GOT3 (cell line): ENCODE measurements at regions not wholly inside any gene's neighbourhood (a gene's known extent, or its start where the extent isn't known, plus 50 kb on each side); places are given as distances from the start of the nearest gene placed in this dataset.

ENCODE experiments used
- DNase-seq: peaks from one replicate; lab custom pipeline; 2025; ENCODE audit warnings: mixed read lengths; lab: John Stamatoyannopoulos, UW

GRCh38 chr12:91922139-91922538, 223.5 kb downstream of the BTG1 start:
- DNase-seq, result no peak

DNA sequence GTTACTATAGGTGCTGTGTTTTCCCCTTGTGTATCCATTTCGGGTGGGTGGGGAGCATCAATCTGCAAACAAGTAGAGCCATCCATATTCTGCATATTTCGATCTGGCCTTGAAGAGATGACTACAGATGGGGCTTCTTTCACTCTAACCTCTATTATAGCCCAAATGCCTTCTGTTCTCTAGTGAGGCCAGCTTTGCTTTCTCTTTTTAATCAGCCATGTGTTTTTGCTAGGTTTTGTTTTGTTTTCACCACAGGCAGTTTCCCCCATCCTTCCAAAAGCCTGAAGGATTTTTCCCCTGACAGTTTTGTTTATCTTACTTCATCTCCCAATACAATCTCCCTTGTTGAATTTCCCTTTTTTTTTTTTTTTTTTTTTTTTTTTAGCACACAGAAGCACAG, 224.1 kb downstream of the BTG1 start:
- DNase-seq, result no peak

DNA sequence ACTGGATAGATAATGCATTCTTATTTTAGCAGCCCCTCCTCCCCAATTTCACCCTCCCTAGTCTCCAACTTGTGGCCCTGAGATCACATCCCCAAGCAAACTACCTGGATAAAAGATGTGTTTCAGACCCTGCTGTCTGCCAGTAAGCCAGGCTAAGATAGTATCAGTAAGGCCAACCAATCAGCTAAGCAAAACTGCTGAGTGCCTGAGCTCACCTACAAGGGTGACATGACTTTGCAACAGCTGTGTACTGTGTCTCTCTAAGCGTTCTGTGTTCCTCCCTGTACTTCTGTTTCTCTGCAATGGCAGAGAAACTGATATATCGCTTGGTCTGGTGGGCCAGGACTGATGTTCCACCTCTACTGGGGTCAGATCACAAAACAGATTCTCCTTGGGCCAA, 224.9 kb downstream of the BTG1 start:
- no peak for DNase-seq

DNA sequence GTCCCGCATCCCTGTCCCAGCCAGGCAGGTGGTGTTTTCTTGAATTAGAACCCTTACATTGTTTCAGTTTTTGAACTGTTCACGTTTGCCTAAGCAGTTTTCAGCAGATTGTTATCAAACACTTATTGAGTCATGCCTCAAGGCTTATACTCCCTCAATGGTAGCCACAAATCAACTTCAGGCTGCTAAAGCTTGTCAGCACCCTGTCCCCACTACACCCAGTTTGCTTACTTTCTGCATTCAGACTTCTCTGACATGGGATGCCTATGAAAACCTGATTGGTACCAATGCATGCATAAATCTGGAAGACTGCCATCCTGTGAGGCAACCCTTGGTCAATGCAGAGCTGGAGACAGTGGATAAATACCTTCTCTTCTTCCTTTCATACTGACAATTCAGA, 225.4 kb downstream of the BTG1 start:
- no peak for DNase-seq

- no peak for DNase-seq
Measured at GRCh38 chr12:91918431-91918830, 227.2 kb downstream of the BTG1 start.

- no peak for DNase-seq
Measured at GRCh38 chr12:91914701-91915100, 230.9 kb downstream of the BTG1 start.

GRCh38 chr12:91913651-91914050, 232.0 kb downstream of the BTG1 start:
- no peak for DNase-seq

GRCh38 chr12:91913124-91913523, 232.5 kb downstream of the BTG1 start:
- no peak for DNase-seq

DNA sequence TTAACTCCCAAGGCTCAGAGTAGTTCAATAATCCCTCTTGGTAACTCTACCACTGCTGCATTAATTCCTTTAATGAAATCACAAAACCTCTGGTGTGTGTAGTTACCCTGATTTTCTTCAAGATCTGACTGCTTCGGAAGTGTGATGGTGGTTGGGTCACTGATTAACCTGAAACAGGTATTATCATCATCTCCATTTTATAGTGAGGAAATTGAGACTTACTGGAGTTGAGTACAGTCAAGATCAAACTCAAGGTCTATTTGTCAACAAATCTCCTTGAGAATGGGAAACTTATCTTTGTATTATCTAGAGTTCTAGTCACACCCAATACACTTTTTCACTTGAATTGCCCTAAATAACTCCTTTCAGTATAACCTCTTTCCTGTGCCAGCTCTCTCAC, 233.5 kb downstream of the BTG1 start:
- no peak for DNase-seq

- DNase-seq, result no peak
Measured at GRCh38 chr12:91910871-91911388, 234.7 kb downstream of the BTG1 start.

DNA sequence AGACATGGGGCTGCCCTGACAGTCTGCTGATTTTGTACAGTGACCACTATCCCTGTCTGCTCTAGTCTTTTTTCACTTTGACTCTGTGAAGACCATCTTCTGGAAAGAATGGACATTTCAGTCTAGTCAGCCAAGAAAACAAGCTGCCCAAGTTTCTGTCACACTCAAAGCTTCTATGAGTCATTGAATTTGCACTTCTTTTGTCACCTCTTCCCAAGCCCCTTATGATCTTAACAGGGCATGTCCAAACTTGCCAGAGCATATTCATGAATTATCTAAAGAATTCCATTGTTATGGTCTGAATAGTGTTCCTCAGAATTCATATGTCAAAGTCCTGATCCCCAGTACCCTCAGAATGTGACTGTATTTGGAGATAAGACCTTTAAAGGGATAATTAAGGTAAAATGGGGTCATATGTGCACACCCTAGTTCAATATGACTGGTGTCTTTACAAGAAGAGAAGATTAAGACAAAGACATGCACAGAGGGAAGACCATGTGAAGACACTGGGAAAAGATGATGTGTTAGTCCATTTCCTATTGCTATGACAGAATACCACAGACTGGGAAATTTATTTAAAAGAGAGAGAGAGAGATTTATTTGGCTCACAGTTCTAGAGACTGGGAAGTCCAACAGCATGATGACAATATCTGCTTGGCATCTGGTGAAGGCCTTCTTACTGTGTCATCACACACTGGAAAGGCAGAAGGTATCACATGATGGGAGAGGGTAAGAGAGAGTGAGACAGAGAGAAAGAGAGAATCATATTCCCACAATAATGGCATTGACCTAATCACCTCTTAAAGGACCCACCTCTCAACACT, 242.6 kb downstream of the BTG1 start:
- DNase-seq, result no peak

DNA sequence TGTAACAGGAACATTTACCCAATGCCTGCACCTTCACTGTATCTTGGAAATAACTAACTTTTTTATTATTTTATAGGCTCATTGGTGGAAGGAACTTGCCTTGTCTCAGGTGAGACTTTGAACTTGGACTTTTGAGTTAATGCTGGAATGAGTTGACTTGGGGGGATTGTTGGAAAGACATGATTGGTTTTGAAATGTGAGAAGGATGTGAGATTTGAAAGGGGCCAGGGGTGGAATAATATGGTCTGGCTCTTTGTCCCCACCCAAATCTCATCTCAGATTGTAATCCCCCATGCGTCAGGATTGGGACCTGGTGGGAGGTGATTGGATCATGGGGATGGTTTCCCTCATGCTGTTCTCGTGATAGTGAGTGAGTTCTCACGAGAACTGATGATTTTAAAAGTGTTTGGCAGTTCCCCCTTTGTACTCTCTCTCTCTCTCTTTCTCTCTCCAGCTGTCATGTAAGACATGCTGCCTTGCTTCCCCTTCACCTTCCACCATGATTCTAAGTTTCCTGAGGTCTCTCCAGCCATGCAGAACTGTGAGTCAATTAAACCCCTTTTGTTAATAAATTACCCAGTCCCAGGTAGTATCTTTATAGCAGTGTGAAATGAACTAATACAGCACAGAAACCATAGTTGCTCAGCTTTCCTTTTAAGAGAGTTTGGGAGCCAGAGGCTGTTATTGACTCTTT, 244.1 kb downstream of the BTG1 start:
- DNase-seq, result no peak

GRCh38 chr12:91900971-91901370, 244.7 kb downstream of the BTG1 start:
- DNase-seq, result no peak

GRCh38 chr12:91899056-91899455, 246.6 kb downstream of the BTG1 start:
- no peak for DNase-seq

DNA sequence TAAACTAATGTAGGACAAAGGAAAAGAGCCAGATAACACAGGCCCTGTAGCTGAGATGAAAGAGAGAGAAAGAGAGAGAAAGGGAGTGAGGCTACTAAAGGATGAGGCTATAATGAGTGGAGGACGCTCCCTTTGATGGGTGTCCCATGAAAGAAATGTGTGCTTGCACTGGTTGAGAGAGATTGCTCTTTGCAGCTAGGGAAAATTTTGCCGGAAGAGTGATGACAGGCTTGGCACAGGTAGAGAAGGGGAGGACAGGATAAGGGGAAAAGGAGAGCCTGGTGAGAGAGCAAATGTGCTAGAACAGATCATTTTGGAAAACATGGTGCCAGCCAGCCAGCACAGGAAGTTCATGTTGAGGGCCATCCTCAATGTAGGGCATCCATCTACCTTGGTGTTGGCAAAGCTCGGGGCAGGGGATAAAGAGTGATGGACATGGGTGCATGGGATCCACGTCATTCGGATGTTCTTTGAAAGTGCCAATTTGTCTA, 248.6 kb downstream of the BTG1 start:
- DNase-seq, result no peak

GRCh38 chr12:91896286-91897024, 249.2 kb downstream of the BTG1 start:
- DNase-seq, result no peak

DNA sequence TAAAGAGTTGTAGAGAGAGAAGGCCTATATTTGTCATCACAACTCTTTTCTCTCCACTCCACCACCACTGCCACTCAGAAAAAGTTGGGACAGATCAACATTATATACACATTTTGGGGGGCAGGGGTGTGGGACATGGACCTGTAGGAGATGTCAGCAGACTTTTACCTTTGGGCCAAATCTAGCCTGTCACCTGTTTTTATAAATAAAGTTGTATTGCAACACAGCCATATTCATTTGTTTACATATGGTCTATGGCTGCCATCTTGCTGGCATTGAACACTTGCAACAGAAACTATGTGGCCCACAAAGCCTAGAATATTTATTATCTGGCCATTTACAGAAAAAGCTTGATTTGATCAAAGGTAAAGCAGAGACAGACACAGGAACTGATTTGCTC, 250.7 kb downstream of the BTG1 start:
- no peak for DNase-seq

GRCh38 chr12:91893476-91893875, 252.2 kb downstream of the BTG1 start:
- DNase-seq, result no peak

DNA sequence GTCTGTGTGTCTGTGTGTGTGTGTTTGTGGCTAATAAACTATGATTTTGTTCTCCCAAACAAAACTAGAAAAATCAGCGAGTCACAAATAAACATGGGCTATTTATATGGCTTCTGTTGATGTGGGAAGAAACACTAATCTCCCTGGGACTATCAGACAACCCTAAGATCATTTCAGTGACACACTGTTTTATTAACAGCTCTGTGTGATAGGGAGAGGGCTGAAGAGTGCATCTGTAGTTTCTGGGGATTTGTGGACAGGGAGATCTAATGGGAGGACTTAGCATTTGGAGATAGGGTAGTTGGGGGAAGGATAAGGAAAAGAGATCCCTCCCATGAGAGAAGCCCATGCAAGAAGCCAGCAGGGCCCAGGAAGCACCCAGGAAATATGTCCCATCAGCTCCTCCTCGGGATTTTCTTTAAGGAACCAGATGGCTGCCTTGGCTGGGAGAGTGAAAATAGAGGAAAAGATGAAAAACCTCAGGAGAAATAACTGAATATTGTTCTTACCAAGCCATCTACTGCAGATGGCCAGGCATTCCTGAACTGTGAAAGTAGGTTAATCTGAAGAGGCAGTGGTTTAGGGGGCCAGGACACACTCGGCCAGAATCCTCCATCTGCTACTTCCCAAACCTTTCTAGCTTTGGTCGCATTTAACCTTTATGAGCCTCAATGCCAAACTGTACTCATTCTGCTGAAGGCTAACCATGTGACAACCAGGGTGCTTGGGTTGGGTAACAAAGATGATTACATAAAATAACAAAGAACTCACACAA, 253.4 kb downstream of the BTG1 start:
- no peak for DNase-seq

GRCh38 chr12:91890742-91891141, 254.9 kb downstream of the BTG1 start:
- no peak for DNase-seq

GRCh38 chr12:91889910-91890309, 255.7 kb downstream of the BTG1 start:
- no peak for DNase-seq

GRCh38 chr12:91889059-91889458, 256.6 kb downstream of the BTG1 start:
- no peak for DNase-seq
